Breast epithelium (tissue), 4 donors: ENCODE measurements at regions not wholly inside any gene's neighbourhood (a gene's known extent, or its start where the extent isn't known, plus 50 kb on each side); places are given as distances from the start of the nearest gene placed in this dataset.

Experiments
- DNase-seq, 2 donors: peaks; one replicate each; pipeline ENCODE4 v3.0.0-alpha.2; 2019; ENCODE audit warnings: low spot score in 2 of 2
- H3K27ac ChIP-seq, 2 donors: fragments of 200-600 bp; sonication (generic) in 1 of 2; one replicate each; pipeline ENCODE4 v1.5.1; 2016 to 2019; ENCODE audit warnings: mild to moderate bottlenecking in 1 of 2
- H3K27me3 ChIP-seq, 2 donors: fragments of 200-600 bp; sonication (generic) in 1 of 2; one replicate each; pipeline versions ENCODE4 v1.5.1 to v1.6.0; 2017 to 2019; ENCODE audit warnings: control low read depth in 1 of 2, mild to moderate bottlenecking in 1 of 2
- H3K36me3 ChIP-seq: fragments of 200-600 bp; one replicate; pipeline ENCODE4 v1.5.1; 2019
- H3K4me1 ChIP-seq, 2 donors: fragments of 200-600 bp; sonication (generic); one replicate each; pipeline ENCODE4 v1.5.1; 2016 to 2019; ENCODE audit warnings: control low read depth in 1 of 2
- H3K4me3 ChIP-seq, 3 donors: fragments of 200-600 bp; sonication (generic); 1 replicate in 2 of 3; 2 replicates in 1 of 3; pipeline ENCODE4 v1.5.1; 2016 to 2019; ENCODE audit warnings: mild to moderate bottlenecking in 3 of 3, moderate library complexity in 2 of 3
- H3K9me3 ChIP-seq, 2 donors: fragments of 200-600 bp; sonication (generic) in 1 of 2; one replicate each; pipeline ENCODE4 v1.5.1; 2016 to 2019; ENCODE audit warnings: control low read depth in 1 of 2
- POLR2A ChIP-seq: fragments of 450-650 bp; IDR thresholded peaks from one replicate; pipeline ENCODE4 v1.6.1; 2016; ENCODE audit warnings: antibody characterized with exemption, mild to moderate bottlenecking, moderate library complexity
- POLR2AphosphoS5 ChIP-seq, 3 donors: sonication (generic); formaldehyde crosslinking; IDR thresholded peaks; one replicate each; pipeline ENCODE4 v1.6.1; 2017; ENCODE audit warnings: antibody characterized with exemption in 3 of 3
- intact Hi-C: fragments of 100-400 bp; cut with DNase I; formaldehyde crosslinking; loops from one replicate; pipeline ENCODE4 v1.15.1; 2023; ENCODE audit warnings: low total_unique reads
- TF ChIP-seq, protein P1 (sequence below), 3 donors: fragments of 450-650 bp; IDR thresholded peaks; one replicate each; pipeline ENCODE4 v1.5.1; 2016 to 2017; ENCODE audit warnings: antibody characterized with exemption in 3 of 3, mild to moderate bottlenecking in 3 of 3, moderate library complexity in 3 of 3

DNA sequence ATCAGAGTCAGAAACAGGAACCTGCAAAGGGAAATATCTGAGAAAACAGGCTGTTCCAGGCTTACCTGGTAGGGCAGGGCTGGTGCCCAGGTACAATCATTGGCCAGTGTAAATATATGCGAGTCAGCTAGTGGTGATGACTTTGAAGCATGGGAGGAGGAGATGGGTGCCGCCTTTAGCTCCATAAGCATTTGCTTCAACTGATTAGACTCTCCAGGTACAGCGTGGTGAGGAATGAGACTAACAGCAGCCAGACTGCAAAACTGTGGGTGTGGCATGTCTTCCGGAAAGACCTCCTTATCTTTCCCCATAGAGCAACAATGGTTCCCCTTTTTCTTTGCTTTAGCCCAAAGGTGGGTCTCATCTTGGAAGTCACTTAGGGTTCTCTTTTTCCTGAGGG is 137.2 kb downstream of the LRIG2 start:
- intact Hi-C loops, result no loop called here
- TF ChIP-seq POLR2A (no peak), POLR2AphosphoS5 (IDR thresholded peaks at IDR 0.05) (no peak)
- TF ChIP-seq, protein P1, sequence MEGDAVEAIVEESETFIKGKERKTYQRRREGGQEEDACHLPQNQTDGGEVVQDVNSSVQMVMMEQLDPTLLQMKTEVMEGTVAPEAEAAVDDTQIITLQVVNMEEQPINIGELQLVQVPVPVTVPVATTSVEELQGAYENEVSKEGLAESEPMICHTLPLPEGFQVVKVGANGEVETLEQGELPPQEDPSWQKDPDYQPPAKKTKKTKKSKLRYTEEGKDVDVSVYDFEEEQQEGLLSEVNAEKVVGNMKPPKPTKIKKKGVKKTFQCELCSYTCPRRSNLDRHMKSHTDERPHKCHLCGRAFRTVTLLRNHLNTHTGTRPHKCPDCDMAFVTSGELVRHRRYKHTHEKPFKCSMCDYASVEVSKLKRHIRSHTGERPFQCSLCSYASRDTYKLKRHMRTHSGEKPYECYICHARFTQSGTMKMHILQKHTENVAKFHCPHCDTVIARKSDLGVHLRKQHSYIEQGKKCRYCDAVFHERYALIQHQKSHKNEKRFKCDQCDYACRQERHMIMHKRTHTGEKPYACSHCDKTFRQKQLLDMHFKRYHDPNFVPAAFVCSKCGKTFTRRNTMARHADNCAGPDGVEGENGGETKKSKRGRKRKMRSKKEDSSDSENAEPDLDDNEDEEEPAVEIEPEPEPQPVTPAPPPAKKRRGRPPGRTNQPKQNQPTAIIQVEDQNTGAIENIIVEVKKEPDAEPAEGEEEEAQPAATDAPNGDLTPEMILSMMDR (IDR thresholded peaks at IDR 0.05), result no peak
- no peaks in the 10 kb centered on the region for H3K4me1 ChIP-seq

DNA sequence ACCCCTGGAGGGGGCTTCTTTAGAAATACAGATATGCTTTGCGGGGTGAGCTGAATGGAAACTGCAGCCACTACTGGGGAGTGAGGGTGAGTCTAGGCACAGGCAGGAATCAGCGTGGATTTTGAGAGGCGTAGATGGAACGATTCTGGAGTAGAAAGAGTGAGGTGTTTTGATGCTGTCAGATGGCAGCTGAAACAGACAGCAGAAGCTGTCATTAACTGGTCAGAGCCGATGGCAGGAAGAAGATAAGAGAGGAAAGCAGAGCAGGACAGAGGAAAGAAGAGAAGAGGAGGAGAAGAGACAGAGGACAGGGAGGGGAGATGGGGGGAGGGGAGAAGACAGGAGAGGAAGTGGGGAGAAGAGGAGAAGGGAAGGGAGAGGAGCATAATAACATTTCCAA is 138.5 kb downstream of the LRIG2 start:
- H3K36me3 ChIP-seq, result no peaks in the 10 kb centered on the region
- TF ChIP-seq POLR2A (no peak), POLR2AphosphoS5 (IDR thresholded peaks at IDR 0.05) (no peak)
- TF ChIP-seq, protein P1 (IDR thresholded peaks at IDR 0.05), result no peak
- no peak overlapping the region for H3K27ac ChIP-seq
- no peaks in the 10 kb centered on the region for H3K27me3 ChIP-seq
- intact Hi-C loops, result no loop called here
- peaks cover 4 to 7% of the 10 kb centered on the region in 2 donors for H3K9me3 ChIP-seq
- H3K4me1 ChIP-seq, result no peaks in the 10 kb centered on the region
- DNase-seq, result no peak
- no peak overlapping the region for H3K4me3 ChIP-seq

More for the DNA sequence above, 137.2 kb downstream of the LRIG2 start:
- Histone ChIP-seq H3K27me3 (no peaks in the 10 kb centered on the region), H3K36me3 (no peaks in the 10 kb centered on the region), H3K4me3 (no peak overlapping the region), H3K27ac (no peak overlapping the region), H3K9me3 (peaks cover 4 to 7% of the 10 kb centered on the region in 2 donors)
- DNase-seq, result no peak

DNA sequence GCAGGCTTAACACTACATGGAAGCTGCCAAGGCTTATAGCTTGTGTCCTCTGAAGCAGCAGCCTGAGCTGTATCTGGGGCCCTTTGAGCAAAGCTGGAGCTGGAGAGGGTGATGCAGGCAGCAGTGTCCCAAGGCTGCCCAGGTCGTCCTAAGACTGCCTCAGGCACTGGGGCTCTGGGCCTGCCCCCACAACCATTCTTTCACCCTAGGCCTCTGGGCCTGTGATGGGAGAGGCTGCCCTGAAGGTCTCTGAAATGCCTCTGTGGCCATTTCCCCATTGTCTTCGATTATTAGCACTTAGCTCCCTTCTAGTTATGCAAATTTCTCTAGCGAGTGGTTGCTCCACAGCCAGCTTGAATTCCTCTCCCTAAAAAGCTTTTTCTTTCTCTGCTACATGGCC is 142.0 kb downstream of the LRIG2 start:
- no peak for DNase-seq
- Histone ChIP-seq H3K27ac (no peak overlapping the region), H3K9me3 (peaks cover 4 to 7% of the 10 kb centered on the region in 2 donors), H3K27me3 (no peaks in the 10 kb centered on the region), H3K36me3 (no peaks in the 10 kb centered on the region), H3K4me1 (no peaks in the 10 kb centered on the region), H3K4me3 (no peak overlapping the region)
- TF ChIP-seq POLR2AphosphoS5 (IDR thresholded peaks at IDR 0.05) (no peak), POLR2A (no peak)
- TF ChIP-seq, protein P1 (IDR thresholded peaks at IDR 0.05), result no peak
- intact Hi-C loops, result no loop called here

DNA sequence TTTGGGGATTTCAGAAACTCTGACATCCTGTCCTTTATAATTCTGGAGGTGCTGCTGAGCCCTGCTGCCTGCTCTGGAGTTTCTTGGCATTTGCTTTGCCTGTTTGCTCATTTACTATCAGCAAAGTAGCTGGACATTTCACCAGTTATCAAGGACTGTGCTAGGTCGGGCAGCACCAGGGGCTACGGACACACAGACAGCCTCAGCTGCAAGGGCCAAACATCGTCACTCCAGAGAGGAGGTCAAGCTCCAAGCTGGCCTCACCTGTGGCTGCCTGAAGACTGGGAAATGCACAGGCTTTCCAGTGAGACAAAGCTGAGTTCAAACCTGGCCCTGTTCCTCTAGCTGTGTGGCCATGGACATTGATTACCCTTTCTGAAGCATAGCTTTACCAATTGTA is 143.7 kb downstream of the LRIG2 start:
- intact Hi-C loops, result no loop called here

DNA sequence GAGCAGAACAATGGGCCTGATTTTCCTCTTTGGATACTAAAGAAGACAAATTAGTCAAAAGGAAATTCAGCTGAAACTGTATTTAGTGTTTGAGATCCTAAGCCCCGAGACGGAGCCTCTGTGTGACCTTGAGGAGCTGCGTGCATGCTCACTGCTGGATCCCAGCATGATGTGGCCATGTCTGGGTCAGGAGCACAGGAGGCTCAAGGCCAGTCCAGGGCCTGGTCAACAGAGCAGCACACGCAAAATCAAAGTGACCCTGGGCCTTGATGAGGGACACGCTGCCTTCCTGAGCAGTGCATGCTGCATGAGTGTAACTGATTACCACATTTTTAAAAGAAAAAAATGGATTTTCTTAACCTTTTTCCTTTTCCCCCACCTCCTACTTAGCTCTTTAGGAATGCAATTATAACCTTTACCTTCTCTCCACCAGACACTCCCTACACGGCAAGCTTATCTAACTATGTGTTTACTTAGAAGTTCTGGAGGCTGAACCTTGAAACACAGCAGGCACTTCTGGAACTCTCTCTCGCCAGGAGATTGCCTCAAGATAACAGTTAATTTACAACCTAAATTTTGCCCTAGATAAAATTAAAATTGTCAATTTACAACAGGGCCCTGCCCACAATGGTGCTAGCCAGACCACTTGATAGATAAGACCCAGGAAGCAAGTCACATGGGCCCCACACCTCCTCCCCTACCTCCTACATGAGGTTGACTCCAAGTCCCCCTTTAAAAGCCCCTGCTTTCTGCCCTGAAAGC is 144.6 kb downstream of the LRIG2 start:
- no peaks in the 10 kb centered on the region for H3K4me1 ChIP-seq
- intact Hi-C loops, result no loop called here
- no peak overlapping the region for H3K4me3 ChIP-seq
- no peak for DNase-seq
- H3K27me3 ChIP-seq, result no peaks in the 10 kb centered on the region
- no peak for TF ChIP-seq POLR2A
- TF ChIP-seq, protein P1 (IDR thresholded peaks at IDR 0.05), result no peak
- TF ChIP-seq POLR2AphosphoS5 (IDR thresholded peaks at IDR 0.05), result no peak
- H3K27ac ChIP-seq, result no peak overlapping the region
- no peaks in the 10 kb centered on the region for H3K36me3 ChIP-seq
- H3K9me3 ChIP-seq, result peaks cover 4 to 7% of the 10 kb centered on the region in 2 donors

More for the DNA sequence above, 143.7 kb downstream of the LRIG2 start:
- Histone ChIP-seq H3K4me3 (no peak overlapping the region), H3K9me3 (peaks cover 4 to 7% of the 10 kb centered on the region in 2 donors), H3K36me3 (no peaks in the 10 kb centered on the region), H3K27ac (no peak overlapping the region), H3K27me3 (no peaks in the 10 kb centered on the region), H3K4me1 (no peaks in the 10 kb centered on the region)
- no peak for DNase-seq
- TF ChIP-seq, protein P1 (IDR thresholded peaks at IDR 0.05), result no peak
- TF ChIP-seq POLR2A (no peak), POLR2AphosphoS5 (IDR thresholded peaks at IDR 0.05) (no peak)
